ENCODE measurements at regions not wholly inside any gene's neighbourhood (a gene's known extent, or its start where the extent isn't known, plus 50 kb on each side); places are given as distances from the start of the nearest gene placed in this dataset.

GRCh38 chr9:87796196-87796595, 70.3 kb downstream of the CTSL start:
- TF ChIP-seq CTCF (IDR thresholded peaks at IDR 0.05; ENCODE audit: low read depth, low read length) (no peak), EZH2phosphoT487 (IDR thresholded peaks at IDR 0.05; ENCODE audit: low read depth) (no peak)
